ENCODE measurements at regions not wholly inside any gene's neighbourhood (a gene's known extent, or its start where the extent isn't known, plus 50 kb on each side); places are given as distances from the start of the nearest gene placed in this dataset.

DNA sequence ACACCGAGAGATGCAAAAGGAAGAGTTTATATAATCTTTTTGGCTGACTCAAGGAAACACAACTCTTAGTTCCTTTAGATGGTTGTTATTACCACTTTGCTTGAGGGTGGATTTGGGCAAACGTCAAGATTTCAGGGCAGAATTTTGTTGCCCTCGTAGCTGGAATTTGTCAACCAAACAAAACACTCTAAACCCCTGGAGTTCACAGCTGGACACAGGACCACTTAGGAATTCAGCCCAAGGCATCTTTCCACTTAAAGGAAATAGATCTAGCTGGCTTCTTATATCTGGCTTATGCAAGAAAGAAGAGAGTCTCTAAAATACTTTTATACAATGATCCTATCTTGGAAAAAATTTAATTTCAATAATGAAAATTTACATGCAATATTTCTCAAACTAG, 237.8 kb upstream of the LRIG3 start:
- no peak overlapping the region for H3K18ac ChIP-seq (ENCODE audit: insufficient read length, low read depth, low read length)
- H2BK12ac ChIP-seq (ENCODE audit: insufficient read length, low read depth, low read length): no peak overlapping the region
- no peak overlapping the region for H2AK5ac ChIP-seq (ENCODE audit: insufficient read length, low read length)
- H3K79me1 ChIP-seq (ENCODE audit: insufficient read depth, low read depth, low read length, poor library complexity, severe bottlenecking): no peaks in the 10 kb centered on the region
- H2BK5ac ChIP-seq (ENCODE audit: insufficient read length, low read length): no peak overlapping the region
- H3K4me1 ChIP-seq (ENCODE audit: insufficient read depth, low read length): no peaks in the 10 kb centered on the region
- Mint-ChIP-seq H3K4me3 (no peak overlapping the region), H3K9me3 (peaks cover 7 to 14% of the 10 kb centered on the region in 2 experiments), H3K27ac (no peak overlapping the region), H3K27me3 (ENCODE audit: low read depth) (no peaks in the 10 kb centered on the region), H3K36me3 (ENCODE audit: insufficient read depth in 1 of 3, low read depth in 3 of 3) (peaks cover 0 to 8% (median 2%) of the 10 kb centered on the region in 3 experiments; a peak in 4 of 7 replicates), H3K4me1 (peaks cover 4 to 5% of the 10 kb centered on the region in 2 experiments; a peak in 3 of 4 replicates)
- no peak overlapping the region for H4K5ac ChIP-seq (ENCODE audit: insufficient read length, low read depth, low read length)
- no peak overlapping the region for H2AFZ ChIP-seq (ENCODE audit: low read length)
- no peak overlapping the region for H3K56ac ChIP-seq (ENCODE audit: insufficient read length, low read depth, low read length)
- H3T11ph ChIP-seq (ENCODE audit: low read length): no peak overlapping the region
- H3K27me3 ChIP-seq (ENCODE audit: insufficient read depth, low read length): no peaks in the 10 kb centered on the region
- no peak overlapping the region for H3K23ac ChIP-seq (ENCODE audit: insufficient read length, low read depth, low read length)
- no peak overlapping the region for H3K9ac ChIP-seq (ENCODE audit: extremely low read depth, insufficient read length, low read length)
- H3K14ac ChIP-seq (ENCODE audit: insufficient read depth, low read length): no peak overlapping the region
- H3K79me2 ChIP-seq (ENCODE audit: insufficient read depth, low read length): no peaks in the 10 kb centered on the region
- H4K91ac ChIP-seq (ENCODE audit: insufficient read length, low read depth, low read length): no peak overlapping the region
- no peak overlapping the region for H3K4me2 ChIP-seq (ENCODE audit: insufficient read depth, insufficient read length, low read length)
- H2BK15ac ChIP-seq (ENCODE audit: low read depth, low read length): no peak overlapping the region
- no peak overlapping the region for H4K8ac ChIP-seq (replicated peaks; ENCODE audit: insufficient read length, low read depth, low read length)
- H3K4ac ChIP-seq (ENCODE audit: low read depth, low read length): no peak overlapping the region
- no peaks in the 10 kb centered on the region for H4K20me1 ChIP-seq (ENCODE audit: control insufficient read depth, insufficient read depth, insufficient read length)
- TF ChIP-seq, protein P1, sequence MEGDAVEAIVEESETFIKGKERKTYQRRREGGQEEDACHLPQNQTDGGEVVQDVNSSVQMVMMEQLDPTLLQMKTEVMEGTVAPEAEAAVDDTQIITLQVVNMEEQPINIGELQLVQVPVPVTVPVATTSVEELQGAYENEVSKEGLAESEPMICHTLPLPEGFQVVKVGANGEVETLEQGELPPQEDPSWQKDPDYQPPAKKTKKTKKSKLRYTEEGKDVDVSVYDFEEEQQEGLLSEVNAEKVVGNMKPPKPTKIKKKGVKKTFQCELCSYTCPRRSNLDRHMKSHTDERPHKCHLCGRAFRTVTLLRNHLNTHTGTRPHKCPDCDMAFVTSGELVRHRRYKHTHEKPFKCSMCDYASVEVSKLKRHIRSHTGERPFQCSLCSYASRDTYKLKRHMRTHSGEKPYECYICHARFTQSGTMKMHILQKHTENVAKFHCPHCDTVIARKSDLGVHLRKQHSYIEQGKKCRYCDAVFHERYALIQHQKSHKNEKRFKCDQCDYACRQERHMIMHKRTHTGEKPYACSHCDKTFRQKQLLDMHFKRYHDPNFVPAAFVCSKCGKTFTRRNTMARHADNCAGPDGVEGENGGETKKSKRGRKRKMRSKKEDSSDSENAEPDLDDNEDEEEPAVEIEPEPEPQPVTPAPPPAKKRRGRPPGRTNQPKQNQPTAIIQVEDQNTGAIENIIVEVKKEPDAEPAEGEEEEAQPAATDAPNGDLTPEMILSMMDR (conservative IDR thresholded peaks at IDR 0.05): no peak
- no peaks in the 10 kb centered on the region for H3K23me2 ChIP-seq (ENCODE audit: insufficient read length, low read depth, low read length, poor library complexity, severe bottlenecking)
- H2BK20ac ChIP-seq (ENCODE audit: low read depth, low read length, poor library complexity, severe bottlenecking): no peak overlapping the region
- WGBS (ENCODE audit: extremely low coverage, insufficient read length, low lambda C conversion rate): no CpG with 5 or more reads among the region's 3 CpGs
- no peaks in the 10 kb centered on the region for H3K9me3 ChIP-seq (ENCODE audit: control insufficient read depth, low read depth, low read length)
- no peak overlapping the region for H2BK120ac ChIP-seq (ENCODE audit: low read depth, low read length, poor library complexity, severe bottlenecking)
- no peak overlapping the region for H3K27ac ChIP-seq (ENCODE audit: insufficient read length, low read depth, low read length)
- DNase-seq: no peak
